Thymus (tissue), 11 donors: ENCODE measurements at regions not wholly inside any gene's neighbourhood (a gene's known extent, or its start where the extent isn't known, plus 50 kb on each side); places are given as distances from the start of the nearest gene placed in this dataset.

Experiments used
- DNase-seq, 9 donors: peaks; one replicate each; pipeline ENCODE4 v3.0.0-alpha.2; 2013; ENCODE audit warnings: low spot score in 9 of 9, low read depth in 6 of 9, missing footprints in 1 of 9
- H3K27ac ChIP-seq, 2 donors: one replicate each; pipeline ENCODE4 v1.5.1; 2013; ENCODE audit warnings: control low read depth in 1 of 2, low read depth in 1 of 2, low read length in 1 of 2, mild to moderate bottlenecking in 1 of 2, moderate library complexity in 1 of 2
- H3K27me3 ChIP-seq, 2 donors: one replicate each; pipeline ENCODE4 v1.5.1; 2013; ENCODE audit warnings: low read length in 1 of 2; ENCODE audit not compliant: control insufficient read depth in 2 of 2, insufficient read depth in 1 of 2
- H3K36me3 ChIP-seq, 2 donors: one replicate each; pipeline ENCODE4 v1.5.1; 2013; ENCODE audit warnings: low read length in 1 of 2, mild to moderate bottlenecking in 1 of 2, moderate library complexity in 1 of 2; ENCODE audit not compliant: control insufficient read depth in 2 of 2, insufficient read depth in 2 of 2
- H3K4me1 ChIP-seq, 2 donors: one replicate each; pipeline ENCODE4 v1.5.1; 2013; ENCODE audit warnings: low read length in 2 of 2; ENCODE audit not compliant: control insufficient read depth in 2 of 2, insufficient read depth in 2 of 2
- H3K4me3 ChIP-seq, 2 donors: one replicate each; pipeline ENCODE4 v1.5.1; 2013; ENCODE audit warnings: low read length in 2 of 2, control low read depth in 1 of 2, mild to moderate bottlenecking in 1 of 2
- H3K9me3 ChIP-seq, 2 donors: one replicate each; pipeline ENCODE4 v1.5.1; 2013; ENCODE audit warnings: low read length in 1 of 2, mild to moderate bottlenecking in 1 of 2; ENCODE audit not compliant: control insufficient read depth in 2 of 2, insufficient read depth in 1 of 2
- WGBS: extraction: QIAGEN DNeasy Blood & Tissue Kit; methylation state at CpG from one replicate; pipeline ENCODE4 v1.1.7; 2013; 5-methylcytosine and 5-hydroxymethylcytosine counted together
- donor health status: healthy.

- WGBS, result 92% methylated on average over 3 of the region's 3 CpGs
- H3K4me3 ChIP-seq, result no peak overlapping the region
Observed at GRCh38 chr5:163594951-163595350, 89.5 kb downstream of the MAT2B start.

DNA sequence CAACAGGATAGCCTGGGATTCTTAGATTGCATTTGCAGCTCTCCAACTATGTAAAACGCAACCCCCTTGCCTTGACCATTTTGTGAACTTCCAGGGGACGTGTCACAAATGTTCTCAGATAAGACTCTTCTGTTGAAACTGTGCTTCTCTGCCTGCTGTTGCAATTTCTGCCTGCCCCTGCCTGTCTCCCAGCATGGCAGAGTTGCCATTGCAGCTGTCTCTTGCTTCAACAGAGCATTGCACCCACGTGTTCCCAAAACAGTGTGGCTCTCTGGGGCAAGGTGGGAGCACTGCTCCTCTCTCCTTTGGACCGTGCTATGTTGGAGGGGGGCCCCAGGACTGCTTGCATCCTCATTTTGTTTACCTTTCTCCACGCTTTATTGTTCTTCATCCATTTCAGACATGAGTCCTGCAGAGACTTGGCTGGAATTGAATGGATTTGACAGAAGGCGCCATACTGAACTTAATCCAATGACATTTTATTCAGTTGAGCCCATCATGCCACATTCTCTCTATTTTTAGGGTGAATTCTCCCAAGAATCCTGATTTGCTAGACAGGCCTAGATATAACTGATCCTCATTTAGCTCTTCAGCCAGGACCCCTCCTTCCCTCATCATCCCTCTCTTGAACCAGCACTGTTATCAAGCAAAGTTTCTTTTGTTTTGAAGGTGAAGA lies 90.7 kb downstream of the MAT2B start:
- Histone ChIP-seq H3K9me3 (no peaks in the 10 kb centered on the region), H3K4me1 (no peaks in the 10 kb centered on the region), H3K4me3 (no peak overlapping the region), H3K36me3 (no peaks in the 10 kb centered on the region), H3K27me3 (no peaks in the 10 kb centered on the region), H3K27ac (no peak overlapping the region)
- no peak for DNase-seq
- WGBS, result 79% methylated on average over 6 of the region's 6 CpGs

More at GRCh38 chr5:163594951-163595350, 89.5 kb downstream of the MAT2B start:
- Histone ChIP-seq H3K27me3 (no peaks in the 10 kb centered on the region), H3K4me1 (no peaks in the 10 kb centered on the region), H3K36me3 (no peaks in the 10 kb centered on the region), H3K9me3 (no peaks in the 10 kb centered on the region), H3K27ac (no peak overlapping the region)
- no peak for DNase-seq

GRCh38 chr5:163596608-163597315 lies 91.3 kb downstream of the MAT2B start:
- no peak overlapping the region for H3K4me3 ChIP-seq
- no peaks in the 10 kb centered on the region for H3K27me3 ChIP-seq
- no peaks in the 10 kb centered on the region for H3K9me3 ChIP-seq
- no peak for DNase-seq
- no peak overlapping the region for H3K27ac ChIP-seq
- WGBS, result 85% methylated on average over 5 of the region's 5 CpGs
- H3K36me3 ChIP-seq, result no peaks in the 10 kb centered on the region
- no peaks in the 10 kb centered on the region for H3K4me1 ChIP-seq

DNA sequence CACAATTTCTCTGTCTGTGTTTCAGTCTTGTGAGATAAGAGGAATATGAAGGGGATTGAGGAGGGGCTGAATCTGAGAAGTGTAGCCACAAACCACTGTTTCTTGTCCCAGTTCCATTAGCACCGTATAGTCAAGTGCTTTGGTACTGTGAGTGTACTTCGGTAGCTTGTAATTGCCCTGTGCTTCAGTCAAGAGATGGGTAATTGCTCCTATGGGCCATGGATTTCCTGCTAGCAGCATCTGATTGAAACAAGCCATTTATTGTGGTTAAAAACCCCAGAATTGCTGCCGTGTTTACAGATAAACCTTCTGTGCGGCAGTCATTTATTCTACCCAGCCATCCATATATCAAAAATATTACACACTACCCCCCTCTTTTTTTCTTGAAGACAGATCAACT lies 98.6 kb downstream of the MAT2B start:
- Histone ChIP-seq H3K27ac (no peak overlapping the region), H3K9me3 (no peaks in the 10 kb centered on the region), H3K27me3 (no peaks in the 10 kb centered on the region), H3K4me3 (no peak overlapping the region), H3K4me1 (no peaks in the 10 kb centered on the region), H3K36me3 (no peaks in the 10 kb centered on the region)
- DNase-seq, result no peak
- 55% methylated on average over 4 of the region's 4 CpGs for WGBS

- Histone ChIP-seq H3K4me1 (no peaks in the 10 kb centered on the region), H3K36me3 (no peaks in the 10 kb centered on the region), H3K9me3 (no peaks in the 10 kb centered on the region), H3K27ac (no peak overlapping the region), H3K4me3 (no peak overlapping the region), H3K27me3 (no peaks in the 10 kb centered on the region)
- DNase-seq, result no peak
- 92% methylated on average over 4 of the region's 4 CpGs for WGBS
Observed at GRCh38 chr5:163607256-163607655, 101.8 kb downstream of the MAT2B start.

GRCh38 chr5:163608621-163609020 lies 103.2 kb downstream of the MAT2B start:
- DNase-seq, result no peak
- no peaks in the 10 kb centered on the region for H3K4me1 ChIP-seq
- no peaks in the 10 kb centered on the region for H3K27me3 ChIP-seq
- H3K4me3 ChIP-seq, result no peak overlapping the region
- peaks cover 0 to 3% of the 10 kb centered on the region in 2 donors for H3K9me3 ChIP-seq
- H3K27ac ChIP-seq, result no peak overlapping the region
- H3K36me3 ChIP-seq, result no peaks in the 10 kb centered on the region

DNA sequence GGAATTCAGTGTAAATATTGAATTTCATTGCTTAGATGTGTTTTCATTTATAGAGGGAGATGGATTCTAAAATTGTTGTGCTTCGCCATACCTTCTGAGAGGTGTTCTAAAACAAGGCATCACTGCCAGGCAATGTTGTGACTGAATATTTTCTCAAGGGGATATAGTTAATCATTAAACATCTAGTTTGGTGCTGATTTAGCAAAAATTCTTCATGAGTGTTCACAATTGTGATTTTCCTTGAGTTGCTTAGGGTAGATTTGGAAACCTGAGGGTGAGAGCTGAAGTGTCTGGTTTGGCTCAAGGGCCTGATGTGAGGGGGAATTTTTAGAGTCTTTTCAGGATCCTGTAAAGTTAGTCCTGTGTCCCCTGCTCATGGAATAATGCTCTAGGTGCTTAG lies 104.5 kb downstream of the MAT2B start:
- DNase-seq, result no peak
- 96% methylated on average over 1 of the region's 1 CpG for WGBS
- no peak overlapping the region for H3K4me3 ChIP-seq

GRCh38 chr5:163612358-163613149 lies 107.1 kb downstream of the MAT2B start:
- no peak for DNase-seq
- Histone ChIP-seq H3K9me3 (peaks cover 0 to 3% of the 10 kb centered on the region in 2 donors), H3K4me3 (no peak overlapping the region), H3K27me3 (no peaks in the 10 kb centered on the region), H3K36me3 (no peaks in the 10 kb centered on the region), H3K27ac (no peak overlapping the region), H3K4me1 (no peaks in the 10 kb centered on the region)
- 72% methylated on average over 8 of the region's 8 CpGs for WGBS

More for the DNA sequence above, 104.5 kb downstream of the MAT2B start:
- no peak overlapping the region for H3K27ac ChIP-seq
- H3K4me1 ChIP-seq, result no peaks in the 10 kb centered on the region
- peaks cover 0 to 3% of the 10 kb centered on the region in 2 donors for H3K9me3 ChIP-seq
- H3K27me3 ChIP-seq, result no peaks in the 10 kb centered on the region
- no peaks in the 10 kb centered on the region for H3K36me3 ChIP-seq

DNA sequence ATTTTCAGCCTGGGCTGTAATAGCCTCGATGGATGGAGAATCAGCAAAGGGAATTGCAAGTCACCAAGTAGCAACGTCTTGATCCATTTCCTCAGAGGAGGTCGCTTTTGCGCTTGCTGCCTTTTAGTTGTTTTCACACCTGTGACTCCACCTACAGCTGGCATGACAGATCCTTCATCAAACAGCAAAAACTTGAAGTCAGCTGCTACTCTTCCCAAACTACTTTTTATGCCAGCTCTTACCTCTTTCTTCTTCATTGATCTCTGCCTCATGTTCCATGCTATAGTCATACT lies 107.7 kb downstream of the MAT2B start:
- H3K27ac ChIP-seq, result no peak overlapping the region
- DNase-seq, result no peak
- peaks cover 0 to 3% of the 10 kb centered on the region in 2 donors for H3K9me3 ChIP-seq
- H3K4me3 ChIP-seq, result no peak overlapping the region
- H3K27me3 ChIP-seq, result no peaks in the 10 kb centered on the region
- no peaks in the 10 kb centered on the region for H3K36me3 ChIP-seq
- 44% methylated on average over 4 of the region's 4 CpGs for WGBS
- H3K4me1 ChIP-seq, result no peaks in the 10 kb centered on the region
